Suppressor macrophage treated with lipopolysaccharide for 1 hour (primary cell): ENCODE measurements at regions not wholly inside any gene's neighbourhood (a gene's known extent, or its start where the extent isn't known, plus 50 kb on each side); places are given as distances from the start of the nearest gene placed in this dataset.

Source experiments
- DNase-seq, 3 donors: peaks; one replicate each; pipeline ENCODE4 v3.0.0-alpha.2; 2020 to 2022

DNA sequence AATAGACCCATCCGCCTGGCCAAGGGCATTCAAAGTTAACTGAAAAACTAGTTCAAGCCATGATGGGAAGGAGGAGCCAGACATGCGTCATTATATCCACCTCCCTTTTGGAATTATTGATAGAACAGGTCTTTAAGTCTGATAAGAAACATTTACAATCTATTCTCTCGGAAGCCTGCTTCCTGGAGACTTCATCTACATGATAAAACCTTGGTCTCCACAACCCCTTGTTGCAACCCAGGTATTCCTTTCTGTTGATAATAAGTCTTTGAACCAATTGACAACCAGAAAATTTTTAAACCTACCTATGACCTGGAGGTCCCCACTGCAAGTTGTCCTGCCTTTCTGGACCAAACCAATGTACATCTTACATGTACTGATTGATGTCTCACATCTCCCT lies 451.3 kb downstream of the NAF1 start:
- no peak for DNase-seq

DNA sequence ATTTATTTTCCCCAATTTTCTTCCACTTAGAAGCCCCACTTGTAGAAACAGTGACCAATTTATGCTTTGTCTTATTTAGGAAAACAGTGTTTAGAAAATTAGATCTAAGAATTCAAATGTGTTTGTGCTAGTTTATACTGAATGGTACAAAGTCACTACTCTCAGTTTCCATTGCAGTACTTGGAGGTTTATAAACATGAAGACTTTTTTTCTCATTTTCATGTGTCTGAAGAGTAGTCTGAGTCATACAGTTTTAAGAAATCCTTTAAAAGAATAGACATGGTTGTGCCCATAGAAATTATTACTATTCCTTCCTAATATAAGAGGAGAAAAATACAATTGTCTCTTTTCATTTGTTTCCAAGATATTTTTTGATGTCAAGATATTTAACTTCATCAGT lies 458.7 kb downstream of the NAF1 start:
- no peak for DNase-seq

- DNase-seq, result no peak
Measured at GRCh38 chr4:162706632-162707031, 460.1 kb downstream of the NAF1 start.

GRCh38 chr4:162706051-162706450 lies 460.6 kb downstream of the NAF1 start:
- DNase-seq, result no peak

- DNase-seq, result no peak
Measured at GRCh38 chr4:162705130-162705803, 461.4 kb downstream of the NAF1 start.

- DNase-seq, result no peak
Measured at GRCh38 chr4:162700815-162701361, 465.8 kb downstream of the NAF1 start.

- DNase-seq, result no peak
Measured at GRCh38 chr4:162700358-162700757, 466.3 kb downstream of the NAF1 start.

- DNase-seq, result no peak
Measured at GRCh38 chr4:162699629-162700028, 467.1 kb downstream of the NAF1 start.

GRCh38 chr4:162685410-162685809 lies 481.3 kb downstream of the NAF1 start:
- DNase-seq, result no peak

GRCh38 chr4:162684998-162685397 lies 481.7 kb downstream of the NAF1 start:
- no peak for DNase-seq

DNA sequence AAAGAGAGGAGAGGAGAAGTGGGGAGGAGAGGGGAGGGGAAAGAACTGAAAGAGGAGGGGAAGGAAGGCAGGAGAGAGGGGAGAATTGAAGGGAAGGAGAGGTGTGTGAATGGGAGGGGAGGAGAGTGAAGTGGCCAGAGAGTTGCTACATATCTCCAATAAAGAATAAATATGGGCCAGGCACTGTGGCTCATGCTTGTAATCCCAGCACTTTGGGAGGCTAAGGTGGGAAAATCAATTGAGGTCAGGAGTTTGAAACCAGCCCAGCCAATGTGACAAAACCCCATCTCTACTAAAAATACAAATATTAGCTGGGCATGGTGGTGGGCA lies 482.4 kb downstream of the NAF1 start:
- no peak for DNase-seq

DNA sequence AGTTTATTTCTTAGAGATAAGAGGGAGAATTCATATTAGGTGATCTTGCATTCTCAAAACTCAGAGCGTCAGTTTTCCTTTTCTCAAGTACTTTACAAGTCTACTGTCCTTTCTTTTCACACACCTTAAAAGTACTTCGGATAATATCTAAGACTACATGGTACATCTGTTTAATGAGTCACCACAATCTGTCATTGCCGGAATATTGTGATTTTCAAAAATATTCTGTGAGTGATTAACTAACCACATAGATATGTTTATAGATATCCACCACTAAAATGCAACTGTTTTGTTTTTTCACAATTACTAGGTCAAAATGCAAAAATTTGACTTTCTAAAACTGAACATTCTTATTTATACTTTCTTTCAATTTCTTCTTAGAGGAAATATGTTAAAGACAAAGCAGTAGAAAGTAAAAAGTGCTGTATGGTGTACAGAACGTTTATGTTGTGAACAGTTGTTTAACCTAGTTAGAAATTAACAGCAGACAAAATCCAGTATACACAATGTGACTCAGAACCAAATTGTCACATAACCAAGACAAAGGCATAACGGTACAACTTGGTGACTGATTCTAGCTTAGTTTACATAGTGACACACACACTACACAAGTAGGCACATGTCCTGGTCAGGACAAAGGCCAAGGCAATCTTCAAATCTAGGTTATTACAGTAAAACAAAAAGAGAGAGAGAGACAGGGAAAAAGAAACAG lies 482.9 kb downstream of the NAF1 start:
- no peak for DNase-seq

DNA sequence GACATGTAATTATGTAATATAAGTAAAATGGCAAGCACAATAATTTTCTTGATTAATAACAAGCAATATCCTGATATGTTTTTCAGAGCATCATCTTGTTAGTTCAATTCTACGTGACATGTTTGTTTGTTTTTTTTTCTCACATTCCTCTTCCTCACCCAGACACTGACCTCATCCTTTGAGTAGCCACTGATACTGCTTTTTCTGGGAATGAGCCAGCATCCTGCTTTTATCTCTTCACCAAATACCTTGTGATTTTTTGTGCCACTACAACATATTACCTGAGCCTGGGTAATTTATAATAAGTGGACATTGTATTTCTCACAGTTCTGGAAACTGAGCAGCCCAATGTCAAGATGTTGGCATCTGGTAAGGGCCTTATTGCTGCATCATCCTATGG lies 484.0 kb downstream of the NAF1 start:
- no peak for DNase-seq

DNA sequence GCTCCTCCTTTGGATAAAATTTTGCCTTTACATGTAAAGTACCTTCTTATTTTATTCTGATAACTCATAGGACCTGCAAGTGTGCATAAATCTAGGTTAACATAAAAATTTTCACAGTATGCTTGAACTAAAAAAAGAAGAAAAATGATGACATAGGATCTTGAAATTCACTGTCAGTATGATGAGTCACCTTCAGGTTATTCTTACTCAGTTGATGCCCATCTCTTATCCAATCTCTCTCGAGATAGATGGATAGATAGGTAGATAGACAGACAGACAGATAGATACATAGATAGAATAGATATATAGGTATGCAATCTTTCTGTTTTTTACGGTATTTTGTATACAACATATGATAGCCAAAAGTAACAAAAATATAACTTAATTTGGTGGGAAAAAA lies 485.5 kb downstream of the NAF1 start:
- no peak for DNase-seq

- no peak for DNase-seq
Measured at GRCh38 chr4:162675661-162676060, 491.0 kb downstream of the NAF1 start.

- DNase-seq, result no peak
Measured at GRCh38 chr4:162661913-162662312, 498.1 kb upstream of the FSTL5 start.

DNA sequence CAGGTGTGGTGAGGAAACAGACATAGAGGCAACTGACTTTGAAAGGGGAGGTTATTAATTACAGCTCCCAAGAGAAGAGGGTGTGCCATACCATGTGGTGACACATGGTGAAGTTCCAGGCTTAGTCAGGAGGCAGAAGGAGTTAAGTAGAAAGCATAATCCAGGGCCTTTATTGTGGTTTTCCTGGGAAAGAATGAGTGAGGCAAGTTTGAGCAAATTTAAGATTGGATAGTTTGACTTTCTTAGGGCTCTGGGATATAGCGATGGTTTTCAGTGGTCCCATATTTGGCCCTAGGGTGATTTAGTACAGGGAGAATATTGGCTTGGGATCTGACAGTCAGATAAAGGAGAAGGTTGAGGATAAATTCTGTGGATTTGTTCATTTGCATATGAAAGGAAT lies 495.9 kb upstream of the FSTL5 start:
- DNase-seq, result no peak

GRCh38 chr4:162657966-162658365 lies 494.2 kb upstream of the FSTL5 start:
- no peak for DNase-seq

GRCh38 chr4:162650166-162650565 lies 486.4 kb upstream of the FSTL5 start:
- DNase-seq, result no peak

DNA sequence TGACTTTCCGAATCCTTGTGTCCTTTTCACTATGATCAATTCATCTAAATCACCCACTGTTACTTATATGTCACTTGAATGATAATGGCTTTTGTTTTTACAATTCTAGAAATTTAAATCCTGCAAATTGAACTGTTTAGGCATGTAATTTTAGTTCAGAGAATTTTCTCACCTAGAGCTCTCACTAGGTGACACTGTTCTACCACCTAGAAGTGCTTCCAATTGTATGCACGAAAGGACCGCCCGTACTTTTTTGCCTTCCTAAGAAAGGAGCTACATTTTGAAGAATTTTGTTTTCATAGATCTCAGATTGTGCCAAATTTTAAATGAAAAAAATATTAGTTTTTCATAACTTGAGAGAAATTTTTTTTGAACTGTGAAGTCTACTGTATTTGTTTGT lies 481.6 kb upstream of the FSTL5 start:
- DNase-seq, result no peak

DNA sequence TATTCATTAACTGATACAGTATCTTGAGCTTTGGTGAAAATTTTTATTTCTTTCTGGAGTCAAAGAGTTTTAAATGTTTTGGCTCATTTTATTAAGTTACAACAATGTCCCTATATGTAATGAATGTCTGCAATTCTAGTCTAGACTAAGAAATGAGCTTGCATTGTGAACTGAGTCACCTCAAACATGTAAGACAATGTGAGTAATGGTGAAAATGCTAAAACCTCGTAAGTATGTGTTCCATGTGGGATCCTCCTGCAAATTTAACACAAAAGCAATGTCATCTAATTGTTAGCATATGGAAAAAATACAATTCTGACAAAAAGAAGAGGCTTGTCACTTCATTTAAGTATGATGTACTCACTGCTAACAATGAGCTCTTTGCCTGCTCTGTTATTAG lies 480.5 kb upstream of the FSTL5 start:
- DNase-seq, result no peak

GRCh38 chr4:162640152-162640551 lies 476.4 kb upstream of the FSTL5 start:
- DNase-seq, result no peak

DNA sequence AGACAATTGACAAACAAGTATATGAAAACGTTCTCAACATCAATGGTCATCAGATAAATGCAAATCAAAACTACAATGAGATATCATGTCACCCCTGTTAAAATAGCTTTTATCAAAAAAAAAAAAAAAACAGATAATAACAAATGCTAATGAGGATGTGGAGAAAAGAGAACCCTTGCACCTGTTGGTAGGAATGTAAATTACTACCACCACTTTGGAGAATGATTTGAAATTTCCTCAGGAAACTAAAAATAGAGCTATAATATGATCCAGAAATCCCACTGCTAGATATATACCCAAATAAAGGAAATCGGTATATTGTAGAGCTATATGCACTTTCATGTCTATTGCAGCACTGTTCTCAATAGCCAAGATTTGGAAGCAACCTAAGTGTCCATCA lies 470.6 kb upstream of the FSTL5 start:
- no peak for DNase-seq

DNA sequence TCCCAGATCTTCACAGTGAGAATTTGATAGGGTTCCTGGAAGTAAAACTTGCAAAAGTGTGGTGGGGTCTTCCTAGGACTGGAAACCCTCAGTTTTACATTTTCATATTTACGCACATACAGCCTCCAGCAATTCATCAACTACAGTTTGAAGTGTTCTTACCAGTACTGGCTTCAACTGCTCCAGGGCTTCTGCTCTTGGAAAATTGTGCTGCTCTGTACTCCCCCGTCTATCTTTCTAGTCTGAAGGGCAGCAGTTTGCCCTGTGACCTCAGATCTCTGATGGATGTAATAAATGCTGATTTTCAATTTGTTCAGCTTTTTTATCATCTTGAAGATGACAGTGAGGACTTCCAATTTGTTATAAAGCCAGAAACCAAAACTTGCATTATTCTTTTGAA lies 458.9 kb upstream of the FSTL5 start:
- DNase-seq, result no peak

DNA sequence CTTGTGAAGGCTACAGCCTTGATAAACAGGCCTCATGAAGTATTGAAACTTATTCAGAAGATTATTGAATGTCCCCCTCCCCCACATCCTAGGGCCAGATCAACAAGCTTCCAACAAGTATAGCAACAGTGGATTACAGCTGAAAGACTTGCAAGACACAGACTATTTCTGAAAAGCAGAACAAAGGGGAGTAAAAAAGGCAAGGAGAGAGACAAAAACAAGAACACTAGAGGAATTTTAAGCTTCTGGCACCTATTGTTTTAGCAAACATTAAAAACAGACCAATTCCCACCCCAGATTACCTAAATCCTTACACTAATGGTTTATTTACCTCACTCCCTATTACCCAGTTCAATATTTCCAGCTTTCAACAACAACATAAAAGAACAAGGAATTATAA lies 446.3 kb upstream of the FSTL5 start:
- DNase-seq, result no peak
